HepG2 (cell line): ENCODE measurements at regions not wholly inside any gene's neighbourhood (a gene's known extent, or its start where the extent isn't known, plus 50 kb on each side); places are given as distances from the start of the nearest gene placed in this dataset.

Experiments
- ATAC-seq: fragments of 200-7000 bp; cut with Tn5 transposase; 3 replicates; pipeline ENCODE4 v1.9.1; 2020; ENCODE audit warnings: mild to moderate bottlenecking, moderate library complexity
- BruUV-seq: library from RNA; stranded (reverse); fragments of 400-500 nt; replicated peaks from 2 replicates; lab custom pipeline; 2021; lab: Mats Ljungman, UMichigan
- CTCF ChIA-PET: fragments of 300-600 bp; formaldehyde crosslinking; extraction: SDS; loops from one replicate; lab custom pipeline; 2021; ENCODE audit warnings: low total read pairs, inconsistent platforms, low intra/inter-chr PET ratio; lab: Yijun Ruan, JAX
- POLR2A ChIA-PET: fragments of 350-600 bp; sonication (Branson Sonifier 250); formaldehyde crosslinking; loops from one replicate; lab custom pipeline; 2020; ENCODE audit warnings: antibody characterized with exemption, inconsistent platforms; lab: Yijun Ruan, JAX
- DNase-seq: peaks from one replicate; pipeline ENCODE4 v3.0.0-alpha.2; 2015; ENCODE audit warnings: low spot score
- FAIRE-seq: peaks from 3 replicates; lab custom pipeline; 2011; peaks lifted over from hg19 to GRCh38; lab: Jason Lieb, UNC
- H2AFZ ChIP-seq: one replicate; pipeline ENCODE4 v1.6.1; 2011; ENCODE audit warnings: low read length, inconsistent platforms
- H3K27ac ChIP-seq: fragments of 300-600 bp; 3 replicates; pipeline ENCODE4 v1.8.0; 2011; ENCODE audit warnings: mixed run types, mild to moderate bottlenecking, mixed read lengths, low read length, inconsistent platforms; ENCODE audit not compliant: insufficient read depth; ENCODE audit errors: extremely low read length
- H3K27me3 ChIP-seq, 2 experiments: fragments of 200-600 bp in 1 of 2; 2 replicates in 1 of 2; 3 replicates in 1 of 2; pipeline versions ENCODE4 v1.6.0 to v1.8.0; 2011; ENCODE audit warnings: low read length in 2 of 2, mild to moderate bottlenecking in 2 of 2, moderate library complexity in 2 of 2, inconsistent platforms in 1 of 2; ENCODE audit not compliant: insufficient read depth in 2 of 2, control insufficient read depth in 1 of 2
- H3K36me3 ChIP-seq, 2 experiments: fragments of 200-600 bp in 1 of 2; replicated peaks in 1 of 2; 2 replicates in 1 of 2; 3 replicates in 1 of 2; pipeline versions ENCODE4 v1.5.1 to v1.8.0; 2011; ENCODE audit warnings: low read length in 2 of 2, inconsistent platforms in 1 of 2; ENCODE audit not compliant: insufficient read depth in 2 of 2, control insufficient read depth in 1 of 2
- H3K4me1 ChIP-seq: 2 replicates; pipeline ENCODE4 v1.5.1; 2012; ENCODE audit warnings: low read length, inconsistent platforms; ENCODE audit not compliant: insufficient read depth
- H3K4me2 ChIP-seq: 2 replicates; pipeline ENCODE4 v1.6.0; 2011; ENCODE audit warnings: low read depth, low read length, inconsistent platforms
- H3K4me3 ChIP-seq, 3 experiments: fragments of 200-600 bp in 1 of 3; sonication (generic), shearing (Covaris generic) in 1 of 3; replicated peaks in 1 of 3; 2 replicates each; pipeline ENCODE4 v1.5.1; 2011 to 2016; ENCODE audit warnings: low read length in 3 of 3, inconsistent platforms in 2 of 3, low read depth in 2 of 3, mild to moderate bottlenecking in 2 of 3, control low read depth in 1 of 3, mixed read lengths in 1 of 3; ENCODE audit not compliant: insufficient read depth in 1 of 3
- H3K79me2 ChIP-seq: one replicate; pipeline ENCODE4 v1.6.1; 2011; ENCODE audit warnings: low read length, inconsistent platforms; ENCODE audit not compliant: insufficient read depth
- H3K9ac ChIP-seq: 2 replicates; pipeline ENCODE4 v1.6.0; 2011; ENCODE audit warnings: mild to moderate bottlenecking, low read depth, low read length, inconsistent platforms; ENCODE audit not compliant: insufficient read depth
- H3K9me3 ChIP-seq: 2 replicates; pipeline ENCODE4 v1.5.1; 2012; ENCODE audit warnings: mild to moderate bottlenecking, low read length
- H4K20me1 ChIP-seq: 2 replicates; pipeline ENCODE4 v1.6.0; 2011; ENCODE audit warnings: inconsistent platforms, mild to moderate bottlenecking, low read length, moderate library complexity; ENCODE audit not compliant: insufficient read depth
- ATF1 ChIP-seq: IDR thresholded peaks from 2 replicates; pipeline ENCODE4 v1.6.1; 2016; ENCODE audit warnings: mild to moderate bottlenecking, control low read depth
- HDAC1 ChIP-seq: sonication (generic); formaldehyde crosslinking; IDR thresholded peaks from 2 replicates; pipeline ENCODE4 v1.5.1; 2020; ENCODE audit warnings: mild to moderate bottlenecking, missing genetic modification reagents
- MED13 ChIP-seq: sonication (generic); formaldehyde crosslinking; IDR thresholded peaks from 2 replicates; pipeline ENCODE4 v1.5.0; 2020; ENCODE audit warnings: missing genetic modification reagents
- POGZ ChIP-seq: sonication (generic); formaldehyde crosslinking; IDR thresholded peaks from 2 replicates; pipeline ENCODE4 v1.4.0; 2020; ENCODE audit warnings: mild to moderate bottlenecking, missing genetic modification reagents
- SOX6 ChIP-seq, 2 experiments: fragments of 450-650 bp in 1 of 2; sonication (generic) in 1 of 2; formaldehyde crosslinking in 1 of 2; IDR thresholded peaks; 2 replicates each; pipeline versions ENCODE4 v1.4.0 to v1.6.1; 2017 to 2020; ENCODE audit warnings: antibody characterized with exemption in 1 of 2, mild to moderate bottlenecking in 1 of 2, missing genetic modification reagents in 1 of 2
- ZKSCAN5 ChIP-seq: sonication (generic); formaldehyde crosslinking; IDR thresholded peaks from 2 replicates; pipeline ENCODE4 v1.5.1; 2020; ENCODE audit warnings: mild to moderate bottlenecking, missing genetic modification reagents
- ZNF567 ChIP-seq: sonication (generic); formaldehyde crosslinking; IDR thresholded peaks from 2 replicates; pipeline ENCODE4 v1.8.1; 2023; ENCODE audit warnings: mild to moderate bottlenecking, missing genetic modification reagents, borderline replicate concordance
- ZSCAN21 ChIP-seq: sonication (generic); formaldehyde crosslinking; IDR thresholded peaks from 2 replicates; pipeline ENCODE4 v1.8.0; 2022; ENCODE audit warnings: mild to moderate bottlenecking, missing genetic modification reagents, moderate library complexity, borderline replicate concordance
- WGBS: methylation state at CpG from one replicate; pipeline ENCODE4 v1.1.6; 2017; ENCODE audit warnings: low lambda C conversion rate; 5-methylcytosine and 5-hydroxymethylcytosine counted together
- in situ Hi-C: cut with HindIII; loops from 2 replicates; pipeline ENCODE4 v1.10.0; 2017; ENCODE audit warnings: low pct_unique_long_range_greater_than_20kb; ENCODE audit not compliant: extremely low pct_ligation_motif_present
- intact Hi-C: fragments of 100-400 bp; cut with micrococcal nuclease; formaldehyde crosslinking; loops from one replicate; pipeline ENCODE4 v1.10.0; 2022; ENCODE audit not compliant: unreplicated experiment
- TF ChIP-seq, protein P1 (sequence below): fragments of 450-650 bp; IDR thresholded peaks from 2 replicates; pipeline ENCODE4 v1.6.1; 2017; ENCODE audit warnings: mild to moderate bottlenecking
- TF ChIP-seq, protein P2 (sequence below): sonication (generic); formaldehyde crosslinking; conservative IDR thresholded peaks from 2 replicates; pipeline ENCODE4 v1.4.0; 2020; ENCODE audit warnings: mild to moderate bottlenecking, missing genetic modification reagents, moderate library complexity
- TF ChIP-seq, protein P3 (sequence below): sonication (generic); IDR thresholded peaks from 2 replicates; pipeline ENCODE4 v1.6.1; 2016; ENCODE audit warnings: low read depth, borderline replicate concordance

DNA sequence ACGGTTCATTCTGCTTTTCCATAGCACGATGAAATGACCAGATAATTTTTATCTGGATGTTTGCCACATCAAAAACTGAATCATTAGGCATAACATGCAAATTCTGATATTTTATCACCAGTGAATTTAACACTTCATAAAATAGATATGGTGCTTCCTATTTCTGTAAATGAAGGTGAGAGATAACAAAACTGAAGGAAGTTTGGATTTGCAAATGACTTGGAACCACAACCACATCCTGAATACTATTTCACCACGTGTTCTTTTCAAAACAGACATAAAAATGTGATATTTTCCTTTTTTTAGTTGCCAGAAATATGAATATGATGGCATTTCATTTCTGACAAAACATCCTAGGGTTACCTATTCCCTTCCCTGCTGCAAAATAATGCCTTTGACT is 146.1 kb downstream of the EDN1 start:
- in situ Hi-C loops (no loop called here), intact Hi-C loops (no loop called here)
- CTCF ChIA-PET = no interaction called here
- no peaks in the 10 kb centered on the region for H3K79me2 ChIP-seq
- no peak overlapping the region for H3K27ac ChIP-seq
- 13% methylated on average over 3 of the region's 3 CpGs for WGBS
- peaks cover 13% of the 10 kb centered on the region for H3K4me1 ChIP-seq
- DNase-seq (no peak), FAIRE-seq (no peak), ATAC-seq (no peak)
- no peaks in the 10 kb centered on the region for H4K20me1 ChIP-seq
- POLR2A ChIA-PET = no interaction called here
- H3K9me3 ChIP-seq = no peaks in the 10 kb centered on the region
- no peak overlapping the region for H3K4me2 ChIP-seq
- H3K27me3 ChIP-seq = no peaks in the 10 kb centered on the region
- BruUV-seq = no TSS peak
- H3K9ac ChIP-seq = no peak overlapping the region
- no peak overlapping the region for H3K4me3 ChIP-seq
- no peak overlapping the region for H2AFZ ChIP-seq
- no peak for TF ChIP-seq ATF1 (CRISPR knock-in tag)
- no peaks in the 10 kb centered on the region for H3K36me3 ChIP-seq

DNA sequence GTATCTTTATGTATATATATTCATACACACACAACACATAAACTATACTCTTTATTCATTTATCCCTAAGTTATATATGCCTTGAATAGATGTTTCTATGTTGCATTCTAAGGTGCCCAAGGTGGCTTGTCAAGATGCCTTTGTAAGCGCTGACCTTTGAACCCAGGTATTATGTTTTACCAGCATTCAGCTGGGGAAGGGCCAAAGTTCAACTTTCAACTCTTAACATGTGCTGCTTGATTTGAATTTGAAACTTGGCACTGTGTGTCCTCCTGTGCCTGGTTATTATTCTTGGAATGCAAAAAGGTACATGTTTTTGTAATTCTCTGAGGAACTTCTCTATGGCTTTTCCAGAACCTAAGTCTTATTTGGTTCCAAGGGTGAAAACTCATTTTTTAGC is 146.5 kb downstream of the EDN1 start:
- Histone ChIP-seq H3K79me2 (no peaks in the 10 kb centered on the region), H3K9ac (no peak overlapping the region), H4K20me1 (no peaks in the 10 kb centered on the region), H3K36me3 (no peaks in the 10 kb centered on the region), H2AFZ (no peak overlapping the region), H3K27ac (no peak overlapping the region), H3K4me2 (no peak overlapping the region), H3K9me3 (no peaks in the 10 kb centered on the region), H3K4me1 (peaks cover 13% of the 10 kb centered on the region), H3K4me3 (no peak overlapping the region), H3K27me3 (no peaks in the 10 kb centered on the region)
- FAIRE-seq (peak; percentile 34), ATAC-seq (no peak), DNase-seq (peak; percentile 28)
- WGBS = 0% methylated on average over 1 of the region's 1 CpG
- ChIA-PET CTCF (no interaction called here), POLR2A (no interaction called here)
- in situ Hi-C loops = no loop called here
- BruUV-seq = no TSS peak
- intact Hi-C loops = no loop called here
- TF ChIP-seq MED13 (CRISPR knock-in tag) (no peak), ZNF567 (CRISPR knock-in tag) (no peak), ZSCAN21 (CRISPR knock-in tag) (no peak), ZKSCAN5 (CRISPR knock-in tag) (peak; percentile 44; the same call in 1 of the 2 replicates), POGZ (CRISPR knock-in tag) (0 out of 2 replicates have a peak, but pooled peaks have one; percentile 12), HDAC1 (CRISPR knock-in tag) (no peak), SOX6 (IDR thresholded peaks at IDR 0.05) (no peak), SOX6 (CRISPR knock-in tag; IDR thresholded peaks at IDR 0.05) (peak; percentile 33; the same call in 1 of the 2 replicates)
- TF ChIP-seq, protein P1, sequence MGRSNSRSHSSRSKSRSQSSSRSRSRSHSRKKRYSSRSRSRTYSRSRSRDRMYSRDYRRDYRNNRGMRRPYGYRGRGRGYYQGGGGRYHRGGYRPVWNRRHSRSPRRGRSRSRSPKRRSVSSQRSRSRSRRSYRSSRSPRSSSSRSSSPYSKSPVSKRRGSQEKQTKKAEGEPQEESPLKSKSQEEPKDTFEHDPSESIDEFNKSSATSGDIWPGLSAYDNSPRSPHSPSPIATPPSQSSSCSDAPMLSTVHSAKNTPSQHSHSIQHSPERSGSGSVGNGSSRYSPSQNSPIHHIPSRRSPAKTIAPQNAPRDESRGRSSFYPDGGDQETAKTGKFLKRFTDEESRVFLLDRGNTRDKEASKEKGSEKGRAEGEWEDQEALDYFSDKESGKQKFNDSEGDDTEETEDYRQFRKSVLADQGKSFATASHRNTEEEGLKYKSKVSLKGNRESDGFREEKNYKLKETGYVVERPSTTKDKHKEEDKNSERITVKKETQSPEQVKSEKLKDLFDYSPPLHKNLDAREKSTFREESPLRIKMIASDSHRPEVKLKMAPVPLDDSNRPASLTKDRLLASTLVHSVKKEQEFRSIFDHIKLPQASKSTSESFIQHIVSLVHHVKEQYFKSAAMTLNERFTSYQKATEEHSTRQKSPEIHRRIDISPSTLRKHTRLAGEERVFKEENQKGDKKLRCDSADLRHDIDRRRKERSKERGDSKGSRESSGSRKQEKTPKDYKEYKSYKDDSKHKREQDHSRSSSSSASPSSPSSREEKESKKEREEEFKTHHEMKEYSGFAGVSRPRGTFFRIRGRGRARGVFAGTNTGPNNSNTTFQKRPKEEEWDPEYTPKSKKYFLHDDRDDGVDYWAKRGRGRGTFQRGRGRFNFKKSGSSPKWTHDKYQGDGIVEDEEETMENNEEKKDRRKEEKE = no peak
- TF ChIP-seq, protein P2, sequence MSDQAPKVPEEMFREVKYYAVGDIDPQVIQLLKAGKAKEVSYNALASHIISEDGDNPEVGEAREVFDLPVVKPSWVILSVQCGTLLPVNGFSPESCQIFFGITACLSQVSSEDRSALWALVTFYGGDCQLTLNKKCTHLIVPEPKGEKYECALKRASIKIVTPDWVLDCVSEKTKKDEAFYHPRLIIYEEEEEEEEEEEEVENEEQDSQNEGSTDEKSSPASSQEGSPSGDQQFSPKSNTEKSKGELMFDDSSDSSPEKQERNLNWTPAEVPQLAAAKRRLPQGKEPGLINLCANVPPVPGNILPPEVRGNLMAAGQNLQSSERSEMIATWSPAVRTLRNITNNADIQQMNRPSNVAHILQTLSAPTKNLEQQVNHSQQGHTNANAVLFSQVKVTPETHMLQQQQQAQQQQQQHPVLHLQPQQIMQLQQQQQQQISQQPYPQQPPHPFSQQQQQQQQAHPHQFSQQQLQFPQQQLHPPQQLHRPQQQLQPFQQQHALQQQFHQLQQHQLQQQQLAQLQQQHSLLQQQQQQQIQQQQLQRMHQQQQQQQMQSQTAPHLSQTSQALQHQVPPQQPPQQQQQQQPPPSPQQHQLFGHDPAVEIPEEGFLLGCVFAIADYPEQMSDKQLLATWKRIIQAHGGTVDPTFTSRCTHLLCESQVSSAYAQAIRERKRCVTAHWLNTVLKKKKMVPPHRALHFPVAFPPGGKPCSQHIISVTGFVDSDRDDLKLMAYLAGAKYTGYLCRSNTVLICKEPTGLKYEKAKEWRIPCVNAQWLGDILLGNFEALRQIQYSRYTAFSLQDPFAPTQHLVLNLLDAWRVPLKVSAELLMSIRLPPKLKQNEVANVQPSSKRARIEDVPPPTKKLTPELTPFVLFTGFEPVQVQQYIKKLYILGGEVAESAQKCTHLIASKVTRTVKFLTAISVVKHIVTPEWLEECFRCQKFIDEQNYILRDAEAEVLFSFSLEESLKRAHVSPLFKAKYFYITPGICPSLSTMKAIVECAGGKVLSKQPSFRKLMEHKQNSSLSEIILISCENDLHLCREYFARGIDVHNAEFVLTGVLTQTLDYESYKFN = peak; percentile 39; the same call in 1 of the 2 replicates
- TF ChIP-seq, protein P3, sequence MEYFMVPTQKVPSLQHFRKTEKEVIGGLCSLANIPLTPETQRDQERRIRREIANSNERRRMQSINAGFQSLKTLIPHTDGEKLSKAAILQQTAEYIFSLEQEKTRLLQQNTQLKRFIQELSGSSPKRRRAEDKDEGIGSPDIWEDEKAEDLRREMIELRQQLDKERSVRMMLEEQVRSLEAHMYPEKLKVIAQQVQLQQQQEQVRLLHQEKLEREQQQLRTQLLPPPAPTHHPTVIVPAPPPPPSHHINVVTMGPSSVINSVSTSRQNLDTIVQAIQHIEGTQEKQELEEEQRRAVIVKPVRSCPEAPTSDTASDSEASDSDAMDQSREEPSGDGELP = peak; percentile 64; the same call in 1 of the 2 replicates
